GM21825 (cell line): ENCODE measurements at regions not wholly inside any gene's neighbourhood (a gene's known extent, or its start where the extent isn't known, plus 50 kb on each side); places are given as distances from the start of the nearest gene placed in this dataset.
"Not testable (repeated sequence)": the region's sequence is repeated elsewhere in the genome, so short reads cannot be mapped to it uniquely, and the experiment has no call there.

ENCODE experiments used
- ATAC-seq: cut with Tn5 transposase; IDR thresholded peaks from one replicate; pipeline ENCODE4 v1.9.1; 2021; ENCODE audit warnings: mild to moderate bottlenecking, moderate library complexity; ENCODE audit not compliant: unreplicated experiment

GRCh38 chr1:208977012-208977411 is 606.5 kb upstream of the CAMK1G start:
- no peak for ATAC-seq

- ATAC-seq, result no peak
These were observed 605.8 kb upstream of the CAMK1G start for GRCh38 chr1:208977638-208978256.

- ATAC-seq, result no peak
These were observed 603.7 kb upstream of the CAMK1G start for GRCh38 chr1:208979776-208980175.

GRCh38 chr1:208980605-208981004 is 602.9 kb upstream of the CAMK1G start:
- ATAC-seq, result no peak

GRCh38 chr1:208985231-208985630 is 598.3 kb upstream of the CAMK1G start:
- no peak for ATAC-seq

GRCh38 chr1:208988811-208989222 is 594.7 kb upstream of the CAMK1G start:
- peak; percentile 99 for ATAC-seq

- no peak for ATAC-seq
These were observed 593.1 kb upstream of the CAMK1G start for GRCh38 chr1:208990456-208990855.

GRCh38 chr1:208997053-208997452 is 586.5 kb upstream of the CAMK1G start:
- ATAC-seq, result not testable (repeated sequence)

GRCh38 chr1:208997726-208998312 is 585.7 kb upstream of the CAMK1G start:
- no peak for ATAC-seq

- ATAC-seq, result no peak
These were observed 574.9 kb upstream of the CAMK1G start for GRCh38 chr1:209008586-209008985.

- ATAC-seq, result no peak
These were observed 572.9 kb upstream of the CAMK1G start for GRCh38 chr1:209010475-209011230.

- no peak for ATAC-seq
These were observed 570.9 kb upstream of the CAMK1G start for GRCh38 chr1:209012443-209013196.

GRCh38 chr1:209015092-209015491 is 568.4 kb upstream of the CAMK1G start:
- ATAC-seq, result no peak

- ATAC-seq, result no peak
These were observed 561.9 kb upstream of the CAMK1G start for GRCh38 chr1:209021622-209022021.

GRCh38 chr1:209023790-209024189 is 559.7 kb upstream of the CAMK1G start:
- ATAC-seq, result no peak

- no peak for ATAC-seq
These were observed 553.8 kb upstream of the CAMK1G start for GRCh38 chr1:209029737-209030136.

GRCh38 chr1:209030454-209031167 is 552.9 kb upstream of the CAMK1G start:
- no peak for ATAC-seq

- no peak for ATAC-seq
These were observed 546.5 kb upstream of the CAMK1G start for GRCh38 chr1:209037064-209037463.

GRCh38 chr1:209038316-209038715 is 545.2 kb upstream of the CAMK1G start:
- ATAC-seq, result no peak

GRCh38 chr1:209038735-209039134 is 544.8 kb upstream of the CAMK1G start:
- no peak for ATAC-seq

GRCh38 chr1:209040351-209040750 is 543.2 kb upstream of the CAMK1G start:
- ATAC-seq, result no peak
